WTC11 (cell line): ENCODE measurements at regions not wholly inside any gene's neighbourhood (a gene's known extent, or its start where the extent isn't known, plus 50 kb on each side); places are given as distances from the start of the nearest gene placed in this dataset.

Experiments
- ATAC-seq: fragments of 200-7000 bp; cut with Tn5 transposase; 2 replicates; pipeline ENCODE4 v1.10.0; 2021; ENCODE audit warnings: mild to moderate bottlenecking, moderate library complexity
- CTCF ChIA-PET: fragments of 300-600 bp; sonication (Branson Sonifier 250); formaldehyde crosslinking; loops from one replicate; lab custom pipeline; 2021; ENCODE audit warnings: antibody characterized with exemption; lab: Charles Lee
- POLR2A ChIA-PET: fragments of 350-600 bp; sonication (Branson Sonifier 250); formaldehyde crosslinking; loops from one replicate; lab custom pipeline; 2021; ENCODE audit warnings: antibody characterized with exemption; lab: Charles Lee
- DNase-seq: peaks from one replicate; pipeline ENCODE4 v3.0.0; 2021; ENCODE audit warnings: low spot score
- H3K27ac Mint-ChIP-seq: 2 replicates; pipeline ENCODE4 v1.8.0; 2021; ENCODE audit warnings: mixed read lengths
- H3K27me3 Mint-ChIP-seq: 2 replicates; pipeline ENCODE4 v1.8.0; 2021; ENCODE audit warnings: low read depth, mild to moderate bottlenecking, moderate library complexity, mixed read lengths
- H3K36me3 Mint-ChIP-seq: 2 replicates; pipeline ENCODE4 v1.8.0; 2021; ENCODE audit warnings: mixed read lengths
- H3K4me1 Mint-ChIP-seq: 2 replicates; pipeline ENCODE4 v1.8.0; 2022; ENCODE audit warnings: mixed read lengths
- H3K4me3 Mint-ChIP-seq: 2 replicates; pipeline ENCODE4 v1.8.0; 2021; ENCODE audit warnings: mild to moderate bottlenecking, moderate library complexity, mixed read lengths
- H3K9me3 Mint-ChIP-seq: 2 replicates; pipeline ENCODE4 v1.8.0; 2021; ENCODE audit warnings: mixed read lengths
- ATF1 ChIP-seq: sonication (generic); formaldehyde crosslinking; IDR thresholded peaks from 2 replicates; pipeline ENCODE4 v1.8.1; 2023; ENCODE audit warnings: mild to moderate bottlenecking, moderate library complexity, missing genetic modification reagents
- ATF6 ChIP-seq: sonication (generic); formaldehyde crosslinking; IDR thresholded peaks from 2 replicates; pipeline ENCODE4 v1.8.1; 2023; ENCODE audit warnings: mild to moderate bottlenecking, missing genetic modification reagents
- CREB1 ChIP-seq: sonication (generic); formaldehyde crosslinking; IDR thresholded peaks from 2 replicates; pipeline ENCODE4 v1.8.0; 2023; ENCODE audit warnings: mild to moderate bottlenecking, missing genetic modification reagents
- FOXK1 ChIP-seq: sonication (generic); formaldehyde crosslinking; IDR thresholded peaks from 2 replicates; pipeline ENCODE4 v1.8.0; 2022; ENCODE audit warnings: mild to moderate bottlenecking, moderate library complexity, missing genetic modification reagents
- FOXP4 ChIP-seq: sonication (generic); formaldehyde crosslinking; IDR thresholded peaks from 2 replicates; pipeline ENCODE4 v1.8.0; 2022; ENCODE audit warnings: mild to moderate bottlenecking, missing genetic modification reagents
- GRHL2 ChIP-seq: fragments of 250-450 bp; sonication (Bioruptor Pico); IDR thresholded peaks from 2 replicates; pipeline ENCODE4 v1.8.0; 2022; ENCODE audit warnings: mild to moderate bottlenecking, moderate library complexity; ENCODE audit not compliant: insufficient replicate concordance, severe bottlenecking
- MYBL2 ChIP-seq: sonication (generic); formaldehyde crosslinking; IDR thresholded peaks from 2 replicates; pipeline ENCODE4 v1.8.1; 2023; ENCODE audit warnings: mild to moderate bottlenecking, moderate library complexity, missing genetic modification reagents
- RELA ChIP-seq: sonication (generic); formaldehyde crosslinking; IDR thresholded peaks from 2 replicates; pipeline ENCODE4 v1.8.1; 2022; ENCODE audit warnings: missing genetic modification reagents, mild to moderate bottlenecking, borderline replicate concordance
- SMAD4 ChIP-seq: sonication (generic); formaldehyde crosslinking; IDR thresholded peaks from 2 replicates; pipeline ENCODE4 v1.8.0; 2022; ENCODE audit warnings: mild to moderate bottlenecking, missing genetic modification reagents
- SP1 ChIP-seq: sonication (generic); formaldehyde crosslinking; conservative IDR thresholded peaks from 2 replicates; pipeline ENCODE4 v1.8.1; 2022; ENCODE audit warnings: missing genetic modification reagents
- TEAD1 ChIP-seq: sonication (generic); formaldehyde crosslinking; IDR thresholded peaks from 2 replicates; pipeline ENCODE4 v1.8.0; 2022; ENCODE audit warnings: mild to moderate bottlenecking, missing genetic modification reagents
- TEAD4 ChIP-seq: sonication (generic); formaldehyde crosslinking; IDR thresholded peaks from 2 replicates; pipeline ENCODE4 v1.8.0; 2022; ENCODE audit warnings: mild to moderate bottlenecking, missing genetic modification reagents
- ZNF232 ChIP-seq: sonication (generic); formaldehyde crosslinking; IDR thresholded peaks from 2 replicates; pipeline ENCODE4 v1.8.0; 2022; ENCODE audit warnings: mild to moderate bottlenecking, missing genetic modification reagents
- ZNF317 ChIP-seq: sonication (generic); formaldehyde crosslinking; IDR thresholded peaks from 2 replicates; pipeline ENCODE4 v1.8.1; 2023; ENCODE audit warnings: low read depth, mild to moderate bottlenecking, moderate library complexity, missing genetic modification reagents, borderline replicate concordance
- ZNF532 ChIP-seq: fragments of 250-450 bp; sonication (Bioruptor Pico); IDR thresholded peaks from 2 replicates; pipeline ENCODE4 v1.9.0; 2021; ENCODE audit warnings: mild to moderate bottlenecking, borderline replicate concordance
- TF ChIP-seq, protein P1 (sequence below): fragments of 250-450 bp; sonication (Bioruptor Pico); IDR thresholded peaks from 2 replicates; pipeline ENCODE4 v1.9.0; 2021; ENCODE audit warnings: mild to moderate bottlenecking
- TF ChIP-seq, protein P2 (sequence below): sonication (generic); formaldehyde crosslinking; IDR thresholded peaks from 2 replicates; pipeline ENCODE4 v1.8.0; 2022; ENCODE audit warnings: mild to moderate bottlenecking, missing genetic modification reagents

DNA sequence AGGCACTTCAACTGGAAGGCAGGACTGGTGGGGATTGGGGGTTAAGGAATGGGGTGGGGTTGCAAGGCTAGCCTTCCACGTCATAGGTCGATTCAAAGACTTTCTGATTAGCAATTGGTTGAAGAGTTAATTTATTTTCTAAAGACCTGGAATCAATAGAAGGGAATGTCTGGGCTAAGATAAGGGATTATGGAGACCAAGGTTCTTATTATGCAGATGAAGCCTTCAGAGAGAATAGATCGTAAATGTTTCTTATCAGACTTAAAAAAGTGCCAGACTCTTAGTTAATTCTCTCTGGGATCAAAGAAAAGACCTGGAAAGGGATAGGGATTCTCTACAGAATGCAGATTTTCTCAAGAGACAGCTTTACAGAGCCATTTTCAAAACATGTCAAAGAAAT is 368.0 kb upstream of the DLGAP1 start (continued):
- TF ChIP-seq ATF6 (no peak), RELA (CRISPR knock-in tag) (no peak), ZNF317 (CRISPR knock-in tag) (no peak), CREB1 (CRISPR knock-in tag) (no peak), SMAD4 (CRISPR knock-in tag) (no peak), SP1 (no peak), FOXP4 (no peak), MYBL2 (no peak), TEAD1 (CRISPR knock-in tag) (no peak), ZNF532 (CRISPR knock-in tag) (no peak)
- TF ChIP-seq, protein P1, sequence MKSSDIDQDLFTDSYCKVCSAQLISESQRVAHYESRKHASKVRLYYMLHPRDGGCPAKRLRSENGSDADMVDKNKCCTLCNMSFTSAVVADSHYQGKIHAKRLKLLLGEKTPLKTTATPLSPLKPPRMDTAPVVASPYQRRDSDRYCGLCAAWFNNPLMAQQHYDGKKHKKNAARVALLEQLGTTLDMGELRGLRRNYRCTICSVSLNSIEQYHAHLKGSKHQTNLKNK (CRISPR knock-in tag): no peak

GRCh38 chr18:4821801-4822200 is 366.7 kb upstream of the DLGAP1 start:
- Mint-ChIP-seq H3K27me3 (no peaks in the 10 kb centered on the region), H3K36me3 (no peaks in the 10 kb centered on the region), H3K27ac (no peak overlapping the region), H3K9me3 (peaks cover under 1% of the 10 kb centered on the region; the same call in 1 of the 2 replicates), H3K4me3 (no peak overlapping the region), H3K4me1 (peaks cover 22% of the 10 kb centered on the region)
- ATAC-seq (no peak), DNase-seq (no peak)
- CTCF ChIA-PET: no interaction called here
- POLR2A ChIA-PET: no interaction called here
- TF ChIP-seq TEAD4 (CRISPR knock-in tag) (no peak), TEAD1 (CRISPR knock-in tag) (no peak), ZNF232 (CRISPR knock-in tag) (no peak), FOXK1 (CRISPR knock-in tag) (no peak), GRHL2 (CRISPR knock-in tag) (no peak), SP1 (no peak), CREB1 (CRISPR knock-in tag) (no peak), ATF1 (CRISPR knock-in tag) (no peak)
- TF ChIP-seq, protein P2, sequence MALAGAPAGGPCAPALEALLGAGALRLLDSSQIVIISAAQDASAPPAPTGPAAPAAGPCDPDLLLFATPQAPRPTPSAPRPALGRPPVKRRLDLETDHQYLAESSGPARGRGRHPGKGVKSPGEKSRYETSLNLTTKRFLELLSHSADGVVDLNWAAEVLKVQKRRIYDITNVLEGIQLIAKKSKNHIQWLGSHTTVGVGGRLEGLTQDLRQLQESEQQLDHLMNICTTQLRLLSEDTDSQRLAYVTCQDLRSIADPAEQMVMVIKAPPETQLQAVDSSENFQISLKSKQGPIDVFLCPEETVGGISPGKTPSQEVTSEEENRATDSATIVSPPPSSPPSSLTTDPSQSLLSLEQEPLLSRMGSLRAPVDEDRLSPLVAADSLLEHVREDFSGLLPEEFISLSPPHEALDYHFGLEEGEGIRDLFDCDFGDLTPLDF (CRISPR knock-in tag): no peak
